ENCODE measurements at regions not wholly inside any gene's neighbourhood (a gene's known extent, or its start where the extent isn't known, plus 50 kb on each side); places are given as distances from the start of the nearest gene placed in this dataset.

DNA sequence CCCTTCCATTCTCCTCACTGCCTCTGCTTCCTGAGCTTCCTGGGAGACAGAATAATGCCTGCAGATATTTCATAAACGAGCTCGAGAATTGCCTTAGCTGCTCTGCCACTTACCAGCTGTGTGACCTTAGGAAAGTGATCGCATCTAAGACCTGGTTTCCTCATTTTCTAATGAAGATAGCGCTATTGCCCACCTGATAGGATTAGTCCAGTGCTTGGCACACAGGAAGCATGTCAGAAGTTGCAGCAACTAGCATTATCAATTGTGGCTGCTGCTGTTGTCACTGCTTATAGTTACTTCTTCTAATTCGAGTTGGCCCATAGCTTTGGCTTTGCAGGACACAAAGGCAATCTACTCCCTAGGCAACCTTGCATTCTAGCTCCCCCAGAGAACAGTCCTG, 305.5 kb upstream of the SGK1 start:
- no peak for TF ChIP-seq CTCF (IDR thresholded peaks at IDR 0.05)
- TF ChIP-seq POLR2A (IDR thresholded peaks at IDR 0.05) = no peak

Data from heart left ventricle (tissue), 13 donors.